ENCODE measurements at regions not wholly inside any gene's neighbourhood (a gene's known extent, or its start where the extent isn't known, plus 50 kb on each side); places are given as distances from the start of the nearest gene placed in this dataset.

- TF ChIP-seq CTCF (IDR thresholded peaks at IDR 0.05; ENCODE audit: low read length) = no peak
- no peak for TF ChIP-seq EZH2 (IDR thresholded peaks at IDR 0.05; ENCODE audit: borderline replicate concordance, low read length)
Observed at GRCh38 chr18:41199212-41199611, 755.8 kb upstream of the PIK3C3 start.
